T-helper 17 cell (primary cell): ENCODE measurements at regions not wholly inside any gene's neighbourhood (a gene's known extent, or its start where the extent isn't known, plus 50 kb on each side); places are given as distances from the start of the nearest gene placed in this dataset.
"Not testable (repeated sequence)": the region's sequence is repeated elsewhere in the genome, so short reads cannot be mapped to it uniquely, and the experiment has no call there.

Experiments used
- ATAC-seq: fragments of 150-1000 bp; cut with Tn5 transposase; 2 replicates; pipeline ENCODE4 v1.10.0; 2021; ENCODE audit warnings: mild to moderate bottlenecking, moderate library complexity
- DNase-seq, 3 donors: peaks; one replicate each; pipeline versions ENCODE4 v3.0.0 to v3.0.0-alpha.2; 2020 to 2021
- H3K9me3 ChIP-seq: one replicate; pipeline ENCODE4 v1.7.0; 2013; ENCODE audit warnings: low read length, mild to moderate bottlenecking; ENCODE audit not compliant: control insufficient read depth, poor library complexity, severe bottlenecking
- H3K27ac Mint-ChIP-seq: one replicate; pipeline ENCODE4 v1.8.0; 2022; ENCODE audit warnings: mild to moderate bottlenecking, moderate library complexity, mixed read lengths
- H3K27me3 Mint-ChIP-seq: one replicate; pipeline ENCODE4 v1.8.0; 2022; ENCODE audit warnings: mixed read lengths
- H3K36me3 Mint-ChIP-seq: one replicate; pipeline ENCODE4 v1.8.0; 2022; ENCODE audit warnings: low read depth, mixed read lengths
- H3K4me1 Mint-ChIP-seq: one replicate; pipeline ENCODE4 v1.8.0; 2022; ENCODE audit warnings: mild to moderate bottlenecking, mixed read lengths
- H3K4me3 Mint-ChIP-seq: one replicate; pipeline ENCODE4 v1.8.0; 2022; ENCODE audit warnings: mild to moderate bottlenecking, moderate library complexity, mixed read lengths

GRCh38 chr9:100639854-100640253, 62.0 kb downstream of the CAVIN4 start:
- DNase-seq (no peak), ATAC-seq (no peak)
- peaks cover 15% of the 10 kb centered on the region for H3K27me3 Mint-ChIP-seq
- no peak overlapping the region for H3K27ac Mint-ChIP-seq
- no peaks in the 10 kb centered on the region for H3K4me1 Mint-ChIP-seq
- H3K4me3 Mint-ChIP-seq, result no peak overlapping the region
- H3K36me3 Mint-ChIP-seq, result peaks cover 7% of the 10 kb centered on the region
- H3K9me3 ChIP-seq, result peaks cover 2% of the 10 kb centered on the region

- no peak overlapping the region for H3K4me3 Mint-ChIP-seq
- H3K4me1 Mint-ChIP-seq, result no peaks in the 10 kb centered on the region
- peaks cover 21% of the 10 kb centered on the region for H3K27me3 Mint-ChIP-seq
- peaks cover 9% of the 10 kb centered on the region for H3K36me3 Mint-ChIP-seq
- DNase-seq (no peak), ATAC-seq (no peak)
- H3K27ac Mint-ChIP-seq, result no peak overlapping the region
- H3K9me3 ChIP-seq, result peaks cover 2% of the 10 kb centered on the region
Measured at GRCh38 chr9:100640447-100641050, 62.7 kb downstream of the CAVIN4 start.

DNA sequence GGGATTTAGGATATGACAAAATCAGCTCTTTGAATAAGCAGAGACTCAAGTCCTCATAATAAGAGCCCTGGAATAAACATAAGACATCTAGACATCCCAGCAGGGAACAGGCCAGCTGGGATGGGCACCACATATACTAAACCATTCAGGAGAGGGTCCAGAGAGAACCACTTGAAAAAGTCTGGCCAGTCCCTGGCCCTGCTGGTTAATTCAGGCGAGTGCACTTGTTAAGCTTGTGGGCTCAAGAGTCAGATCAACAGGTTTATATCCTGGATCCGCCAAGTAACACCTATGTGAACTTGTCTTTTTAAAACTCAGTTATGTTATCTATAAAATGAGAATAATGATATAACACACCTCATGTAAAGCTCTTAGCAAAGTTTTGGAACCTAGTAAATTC, 63.3 kb downstream of the CAVIN4 start:
- ATAC-seq (no peak), DNase-seq (no peak)
- no peak overlapping the region for H3K4me3 Mint-ChIP-seq
- no peaks in the 10 kb centered on the region for H3K4me1 Mint-ChIP-seq
- no peak overlapping the region for H3K27ac Mint-ChIP-seq
- peaks cover 21% of the 10 kb centered on the region for H3K27me3 Mint-ChIP-seq
- peaks cover 2% of the 10 kb centered on the region for H3K9me3 ChIP-seq
- H3K36me3 Mint-ChIP-seq, result peaks cover 9% of the 10 kb centered on the region

- DNase-seq (no peak), ATAC-seq (no peak)
- Mint-ChIP-seq H3K4me1 (no peaks in the 10 kb centered on the region), H3K36me3 (no peaks in the 10 kb centered on the region), H3K4me3 (no peak overlapping the region), H3K27me3 (peaks cover 6% of the 10 kb centered on the region), H3K27ac (no peak overlapping the region)
- H3K9me3 ChIP-seq, result peaks cover 2% of the 10 kb centered on the region
Measured at GRCh38 chr9:100652850-100653249, 75.0 kb downstream of the CAVIN4 start.

DNA sequence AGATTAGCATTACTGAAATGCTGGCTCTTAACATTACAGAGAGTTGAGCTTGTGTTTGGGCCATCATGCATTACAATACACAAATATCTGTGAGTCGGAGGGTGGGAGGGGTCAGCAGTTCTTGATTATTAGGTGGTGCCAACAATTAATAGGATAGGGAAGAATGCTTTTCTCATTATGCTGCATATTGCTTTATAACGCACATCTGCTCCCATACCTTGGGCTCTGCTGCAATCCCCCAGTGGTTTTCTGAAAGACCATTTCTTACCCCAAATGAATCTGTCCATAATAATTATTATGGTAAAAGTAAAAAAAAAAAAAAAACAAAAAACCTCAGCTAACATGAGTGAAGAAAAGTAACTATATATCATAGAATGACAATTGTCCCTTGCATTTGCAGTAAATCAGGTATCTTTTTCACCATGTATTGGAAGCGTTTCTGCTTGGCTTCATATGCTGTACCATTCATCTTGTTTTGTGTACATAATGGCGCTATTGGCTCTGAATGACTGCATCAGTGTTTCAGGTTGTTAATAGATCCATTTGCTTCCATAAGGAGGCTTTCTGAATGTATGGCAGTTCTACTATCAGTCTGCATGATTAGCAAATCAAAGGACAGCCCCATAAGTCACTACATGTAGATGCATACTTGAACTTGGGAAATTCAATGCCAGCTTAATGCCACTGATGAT, 75.9 kb downstream of the CAVIN4 start:
- H3K36me3 Mint-ChIP-seq, result no peaks in the 10 kb centered on the region

GRCh38 chr9:100656851-100657250, 79.0 kb downstream of the CAVIN4 start:
- not testable (repeated sequence) for H3K4me1 Mint-ChIP-seq, H3K36me3 Mint-ChIP-seq, ATAC-seq, DNase-seq, H3K27me3 Mint-ChIP-seq, H3K4me3 Mint-ChIP-seq, H3K9me3 ChIP-seq, H3K27ac Mint-ChIP-seq

More for the DNA sequence above, 75.9 kb downstream of the CAVIN4 start:
- H3K9me3 ChIP-seq, result peaks cover 2% of the 10 kb centered on the region
- H3K4me3 Mint-ChIP-seq, result no peak overlapping the region
- ATAC-seq (no peak), DNase-seq (no peak)
- no peak overlapping the region for H3K27ac Mint-ChIP-seq
- H3K4me1 Mint-ChIP-seq, result no peaks in the 10 kb centered on the region
- H3K27me3 Mint-ChIP-seq, result peaks cover 6% of the 10 kb centered on the region

GRCh38 chr9:100661668-100662067, 83.8 kb downstream of the CAVIN4 start:
- H3K9me3 ChIP-seq, result peaks cover 2% of the 10 kb centered on the region
- Mint-ChIP-seq H3K27me3 (peaks cover under 1% of the 10 kb centered on the region), H3K4me3 (no peak overlapping the region), H3K4me1 (no peaks in the 10 kb centered on the region), H3K36me3 (no peaks in the 10 kb centered on the region), H3K27ac (no peak overlapping the region)
- no peak for ATAC-seq
- DNase-seq, result no peak

- Mint-ChIP-seq H3K27ac (no peak overlapping the region), H3K36me3 (no peaks in the 10 kb centered on the region), H3K4me1 (no peaks in the 10 kb centered on the region), H3K27me3 (peaks cover 5% of the 10 kb centered on the region), H3K4me3 (no peak overlapping the region)
- DNase-seq, result no peak
- H3K9me3 ChIP-seq, result peaks cover 2% of the 10 kb centered on the region
- no peak for ATAC-seq
Measured at GRCh38 chr9:100662122-100662521, 84.2 kb downstream of the CAVIN4 start.

DNA sequence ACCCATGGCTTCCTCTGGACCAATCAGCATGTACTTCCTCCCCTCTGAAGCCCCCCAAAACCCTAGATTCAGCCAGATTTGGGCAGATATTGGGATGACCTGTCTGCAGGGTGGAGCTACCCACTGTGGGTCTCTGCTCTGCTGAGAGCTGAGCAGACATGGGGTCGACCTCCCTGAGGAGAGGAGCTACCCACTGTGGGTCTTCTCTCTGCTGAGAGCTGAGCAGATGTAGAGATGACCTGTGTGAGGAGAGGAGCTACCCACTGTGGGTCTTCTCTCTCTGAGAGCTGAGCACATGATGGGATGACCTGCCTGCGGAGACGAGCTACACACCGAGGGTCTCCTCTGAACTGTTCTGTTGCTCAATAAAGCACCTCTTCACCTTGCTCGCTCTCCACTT, 89.6 kb downstream of the CAVIN4 start:
- Mint-ChIP-seq H3K4me1 (no peaks in the 10 kb centered on the region), H3K27me3 (peaks cover 30% of the 10 kb centered on the region), H3K36me3 (no peaks in the 10 kb centered on the region), H3K4me3 (no peak overlapping the region), H3K27ac (no peak overlapping the region)
- DNase-seq (no peak), ATAC-seq (no peak)
- no peaks in the 10 kb centered on the region for H3K9me3 ChIP-seq

GRCh38 chr9:100668024-100668423, 90.1 kb downstream of the CAVIN4 start:
- no peaks in the 10 kb centered on the region for H3K9me3 ChIP-seq

DNA sequence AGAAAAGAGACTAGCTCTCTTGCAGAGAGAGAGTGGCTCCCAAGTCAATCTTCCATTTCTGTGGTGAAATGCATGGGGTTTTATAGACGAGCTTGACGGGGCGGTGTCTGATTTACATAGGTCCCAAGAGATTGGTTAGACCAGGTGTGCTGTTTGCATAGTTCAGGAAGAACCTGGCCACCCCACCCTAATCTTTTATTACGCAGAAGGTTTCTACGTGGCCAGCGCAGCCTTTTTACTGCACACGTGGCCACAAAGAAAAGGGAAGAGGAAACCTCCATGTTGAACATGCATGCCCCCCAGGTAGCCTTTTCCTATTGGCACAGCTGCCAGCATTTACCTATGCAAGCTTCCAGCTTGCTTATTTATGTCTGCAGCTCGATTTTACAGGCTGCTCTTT, 92.1 kb downstream of the CAVIN4 start:
- DNase-seq (no peak), ATAC-seq (no peak)
- H3K27me3 Mint-ChIP-seq, result peaks cover 47% of the 10 kb centered on the region
- H3K4me3 Mint-ChIP-seq, result no peak overlapping the region
- no peaks in the 10 kb centered on the region for H3K9me3 ChIP-seq
- H3K27ac Mint-ChIP-seq, result no peak overlapping the region
- no peaks in the 10 kb centered on the region for H3K36me3 Mint-ChIP-seq
- H3K4me1 Mint-ChIP-seq, result no peaks in the 10 kb centered on the region

More at GRCh38 chr9:100668024-100668423, 90.1 kb downstream of the CAVIN4 start:
- H3K36me3 Mint-ChIP-seq, result no peaks in the 10 kb centered on the region
- peaks cover 35% of the 10 kb centered on the region for H3K27me3 Mint-ChIP-seq
- ATAC-seq, result no peak
- H3K27ac Mint-ChIP-seq, result no peak overlapping the region
- H3K4me3 Mint-ChIP-seq, result no peak overlapping the region
- no peak for DNase-seq
- H3K4me1 Mint-ChIP-seq, result no peaks in the 10 kb centered on the region

GRCh38 chr9:100670719-100671118, 92.8 kb downstream of the CAVIN4 start:
- no peak for ATAC-seq
- H3K27ac Mint-ChIP-seq, result no peak overlapping the region

DNA sequence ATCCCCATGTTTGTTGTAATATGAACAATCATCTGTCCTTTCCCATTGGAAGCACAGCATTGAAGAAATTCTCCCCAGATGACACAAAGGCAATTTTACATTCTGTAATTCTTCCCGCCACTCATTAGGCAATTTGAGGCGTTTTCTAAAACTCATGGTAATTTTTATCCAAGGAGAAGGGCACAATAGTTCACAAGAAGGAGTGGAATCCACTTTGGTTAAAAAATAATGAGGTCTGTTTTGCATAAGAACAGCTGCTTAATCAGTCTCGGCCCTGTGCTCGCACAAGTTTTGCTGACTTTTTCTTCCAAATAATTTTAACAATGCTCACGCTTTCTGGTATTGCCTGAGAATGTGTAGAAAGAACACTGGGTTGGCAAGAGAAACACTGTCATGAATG, 94.0 kb downstream of the CAVIN4 start:
- DNase-seq (no peak), ATAC-seq (no peak)
- Mint-ChIP-seq H3K4me1 (no peaks in the 10 kb centered on the region), H3K27me3 (peaks cover 48% of the 10 kb centered on the region), H3K4me3 (no peak overlapping the region), H3K36me3 (no peaks in the 10 kb centered on the region), H3K27ac (no peak overlapping the region)
- no peaks in the 10 kb centered on the region for H3K9me3 ChIP-seq

More at GRCh38 chr9:100670719-100671118, 92.8 kb downstream of the CAVIN4 start:
- peaks cover 47% of the 10 kb centered on the region for H3K27me3 Mint-ChIP-seq
- H3K36me3 Mint-ChIP-seq, result no peaks in the 10 kb centered on the region
- no peaks in the 10 kb centered on the region for H3K9me3 ChIP-seq
- no peak overlapping the region for H3K4me3 Mint-ChIP-seq
- no peaks in the 10 kb centered on the region for H3K4me1 Mint-ChIP-seq
- DNase-seq, result no peak

- H3K27ac Mint-ChIP-seq, result no peak overlapping the region
- DNase-seq (no peak), ATAC-seq (no peak)
- no peaks in the 10 kb centered on the region for H3K36me3 Mint-ChIP-seq
- H3K27me3 Mint-ChIP-seq, result peaks cover 43% of the 10 kb centered on the region
- H3K4me1 Mint-ChIP-seq, result no peaks in the 10 kb centered on the region
- H3K4me3 Mint-ChIP-seq, result no peak overlapping the region
- no peaks in the 10 kb centered on the region for H3K9me3 ChIP-seq
Measured at GRCh38 chr9:100673249-100673648, 95.4 kb downstream of the CAVIN4 start.
